GM18517 (cell line): ENCODE measurements at regions not wholly inside any gene's neighbourhood (a gene's known extent, or its start where the extent isn't known, plus 50 kb on each side); places are given as distances from the start of the nearest gene placed in this dataset.

Source experiments
- ATAC-seq: cut with Tn5 transposase; IDR thresholded peaks from one replicate; pipeline ENCODE4 v1.9.1; 2021; ENCODE audit warnings: mild to moderate bottlenecking, moderate library complexity; ENCODE audit not compliant: unreplicated experiment

DNA sequence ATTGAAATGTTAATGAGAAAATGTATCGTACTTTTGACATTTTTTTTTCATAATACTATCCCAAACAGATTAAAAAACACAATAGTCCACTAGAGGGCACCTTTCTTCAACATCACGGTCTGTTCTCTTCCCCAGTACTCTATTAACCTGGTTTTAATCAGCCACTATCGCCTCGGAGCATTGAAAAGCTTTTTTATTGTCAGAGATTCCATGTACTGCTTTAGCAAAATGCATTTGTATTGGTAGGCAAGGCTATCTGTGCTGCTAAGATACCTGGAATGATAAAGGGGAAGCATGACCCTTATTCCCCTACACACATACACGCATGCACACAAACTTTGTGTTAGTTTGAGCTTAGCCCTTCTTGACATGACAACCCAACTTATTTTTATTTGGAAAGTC, 160.1 kb upstream of the IL12A start:
- ATAC-seq = peak; percentile 46

DNA sequence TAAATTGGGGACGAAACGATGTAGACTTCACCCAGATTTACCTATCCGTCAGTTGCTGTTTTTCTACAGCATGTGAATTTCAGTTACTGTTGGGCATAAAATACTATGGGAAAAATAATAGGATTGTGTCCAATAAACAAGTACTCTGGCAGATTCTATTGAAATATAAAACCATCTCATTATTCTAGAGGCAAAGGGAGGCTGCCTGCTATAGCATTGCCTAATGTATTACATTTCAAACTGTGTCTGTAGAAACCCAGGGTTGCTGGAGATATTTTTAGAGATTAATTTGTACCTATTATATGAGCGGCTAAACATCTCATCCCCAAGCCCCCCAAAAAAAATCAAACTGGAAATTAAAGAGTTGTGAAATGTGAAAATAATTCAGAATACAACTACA, 159.6 kb upstream of the IL12A start:
- no peak for ATAC-seq

DNA sequence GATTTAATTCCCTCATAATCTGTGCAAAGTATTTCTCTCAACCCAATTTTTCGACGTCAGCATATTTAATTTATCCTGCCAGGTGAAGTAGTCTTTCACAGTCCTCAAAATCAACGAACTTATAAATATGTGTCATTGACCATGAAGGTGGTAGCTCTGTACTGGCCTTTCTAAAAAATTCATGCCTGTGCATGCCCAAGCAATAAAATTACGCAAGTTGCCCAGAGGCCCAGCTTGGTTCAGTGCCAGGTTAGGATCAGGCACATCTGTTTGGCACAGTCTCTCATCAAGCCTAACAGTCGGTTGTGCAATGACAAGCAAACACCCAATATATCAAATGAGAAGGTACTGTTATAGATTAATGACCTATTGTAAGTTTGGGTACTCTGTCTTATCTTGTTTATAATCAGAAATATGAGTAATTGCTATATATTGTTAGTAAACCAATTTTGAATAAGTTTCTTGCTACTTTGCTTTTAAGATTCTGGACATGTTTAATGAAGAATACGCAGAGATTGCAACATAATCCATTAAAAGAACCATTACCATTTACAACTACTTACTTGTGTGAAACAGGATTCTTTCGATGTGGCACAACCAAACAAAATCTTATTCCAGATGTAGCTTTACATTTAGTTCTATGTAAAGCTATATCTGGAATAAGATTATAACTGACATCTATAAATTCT, 159.0 kb upstream of the IL12A start:
- no peak for ATAC-seq

DNA sequence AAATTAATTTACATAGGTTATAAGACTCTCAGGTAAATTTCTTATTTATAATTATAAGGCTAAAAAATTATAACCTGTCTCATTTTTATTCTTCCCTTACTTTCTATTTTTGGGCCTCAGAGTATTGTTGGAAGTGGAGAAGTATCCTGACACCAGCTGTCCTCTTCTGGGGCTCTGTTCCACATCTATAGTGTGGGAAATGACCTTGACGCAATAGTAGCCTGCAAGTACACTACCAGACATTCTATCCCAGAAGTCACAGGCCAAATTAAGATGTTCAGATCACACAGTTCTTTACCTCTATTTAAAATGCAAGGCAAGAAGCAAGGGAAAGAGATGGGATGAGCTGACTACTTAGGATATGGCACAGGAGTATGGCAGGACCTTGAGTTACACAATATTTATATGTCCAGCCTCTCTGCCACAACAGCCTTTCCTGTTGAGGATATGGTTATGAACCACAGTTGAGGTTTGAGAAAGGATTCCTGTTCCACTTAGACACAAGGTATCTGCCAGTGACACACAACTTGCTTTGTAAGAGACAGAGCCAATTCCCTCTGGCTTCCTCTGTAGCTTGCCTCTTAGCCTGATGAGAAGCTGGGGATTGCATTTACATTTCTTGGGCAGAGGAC, 158.0 kb upstream of the IL12A start:
- ATAC-seq = no peak

DNA sequence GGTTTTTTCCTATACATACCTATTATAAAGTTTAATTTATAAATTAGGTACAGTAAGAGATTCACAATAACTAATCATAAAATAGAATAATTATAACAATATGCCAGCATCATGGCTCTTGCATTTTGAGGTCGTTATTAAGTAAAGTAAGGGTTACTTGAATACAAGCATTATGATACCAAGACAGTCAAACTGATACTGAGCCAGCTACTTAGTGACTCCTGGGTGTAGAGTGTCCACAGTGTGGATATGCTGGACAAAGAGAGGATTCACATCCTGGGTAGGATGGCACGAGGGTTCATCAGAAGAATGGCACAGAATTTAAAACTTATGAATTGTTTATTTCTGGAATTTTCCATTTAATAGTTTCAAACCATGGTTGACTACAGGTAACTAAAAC, 157.2 kb upstream of the IL12A start:
- peak; percentile 40 for ATAC-seq

DNA sequence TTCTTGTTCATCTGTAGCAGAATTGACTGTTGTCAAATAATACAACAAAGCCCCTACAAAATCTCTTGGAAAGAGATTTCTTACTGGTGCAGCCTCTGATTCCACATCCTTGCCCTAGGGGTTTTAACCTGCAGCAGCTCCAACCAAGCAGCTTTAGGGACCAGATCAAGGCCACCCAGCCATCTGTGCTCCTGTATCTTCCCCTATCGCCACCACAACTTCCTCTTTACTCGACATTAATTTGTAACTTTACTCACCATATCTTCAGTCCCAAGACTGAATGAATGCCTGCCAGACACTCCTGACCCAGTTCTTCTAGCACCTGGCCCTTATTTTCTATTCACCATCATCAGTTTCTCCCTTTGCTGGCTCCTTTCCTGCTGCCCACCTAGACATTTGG, 156.6 kb upstream of the IL12A start:
- ATAC-seq = peak; percentile 92

DNA sequence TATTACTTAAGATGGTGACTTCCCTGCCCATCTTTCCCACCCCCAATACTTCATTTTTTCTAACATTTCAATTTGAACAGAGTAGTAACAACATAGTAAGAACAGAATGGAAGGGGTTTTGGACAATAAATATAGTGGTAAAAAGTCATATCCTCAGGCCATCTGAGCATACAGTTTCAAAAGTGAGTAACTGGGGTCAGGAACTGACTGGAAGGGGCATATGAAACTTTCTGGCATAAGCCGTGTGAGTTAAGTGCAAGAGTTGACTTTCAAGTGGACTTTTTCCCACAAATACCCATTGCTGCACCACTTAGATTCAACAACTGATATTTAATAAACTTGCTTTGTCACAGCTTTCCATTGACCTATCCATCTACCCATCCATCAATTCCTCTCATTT, 153.5 kb upstream of the IL12A start:
- ATAC-seq = no peak

DNA sequence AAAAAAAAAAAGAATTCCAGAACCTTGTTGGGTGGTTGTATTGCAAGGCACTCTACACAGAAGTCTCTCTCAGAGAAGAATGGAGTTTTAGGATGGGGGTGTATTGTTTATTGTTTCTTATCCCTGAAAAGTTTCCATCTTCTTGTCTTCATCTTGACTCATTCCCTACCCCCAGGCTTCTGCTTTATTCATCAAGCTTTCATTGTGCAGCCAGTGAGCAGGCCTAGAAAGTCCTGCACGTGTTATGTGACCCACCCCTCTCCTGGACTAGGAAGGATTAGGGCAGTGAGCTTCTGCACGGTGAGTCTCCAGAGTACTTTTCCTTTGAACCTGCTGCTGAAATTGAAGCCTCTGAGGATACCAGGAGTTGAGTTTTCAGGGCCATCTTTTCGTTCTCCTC, 150.9 kb upstream of the IL12A start:
- no peak for ATAC-seq

DNA sequence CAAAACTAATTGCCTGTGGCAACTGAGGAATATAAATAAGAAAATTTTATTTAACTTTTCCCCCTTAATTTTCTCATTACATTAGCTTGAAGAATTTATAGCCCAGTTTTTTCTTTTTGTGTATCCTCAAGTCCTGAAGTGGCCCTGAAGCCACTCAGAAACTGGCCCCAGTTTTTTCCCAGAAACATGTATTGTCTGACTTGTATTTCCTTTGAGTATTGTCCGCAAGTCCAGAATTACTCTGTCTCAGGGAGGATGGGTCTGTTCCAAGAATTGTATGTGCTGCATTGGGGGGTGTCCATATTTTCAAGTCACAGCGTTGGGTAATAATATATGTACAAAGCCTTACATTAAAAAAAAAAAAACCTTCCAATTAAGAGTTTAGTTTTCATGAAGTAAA, 149.7 kb upstream of the IL12A start:
- ATAC-seq = no peak

DNA sequence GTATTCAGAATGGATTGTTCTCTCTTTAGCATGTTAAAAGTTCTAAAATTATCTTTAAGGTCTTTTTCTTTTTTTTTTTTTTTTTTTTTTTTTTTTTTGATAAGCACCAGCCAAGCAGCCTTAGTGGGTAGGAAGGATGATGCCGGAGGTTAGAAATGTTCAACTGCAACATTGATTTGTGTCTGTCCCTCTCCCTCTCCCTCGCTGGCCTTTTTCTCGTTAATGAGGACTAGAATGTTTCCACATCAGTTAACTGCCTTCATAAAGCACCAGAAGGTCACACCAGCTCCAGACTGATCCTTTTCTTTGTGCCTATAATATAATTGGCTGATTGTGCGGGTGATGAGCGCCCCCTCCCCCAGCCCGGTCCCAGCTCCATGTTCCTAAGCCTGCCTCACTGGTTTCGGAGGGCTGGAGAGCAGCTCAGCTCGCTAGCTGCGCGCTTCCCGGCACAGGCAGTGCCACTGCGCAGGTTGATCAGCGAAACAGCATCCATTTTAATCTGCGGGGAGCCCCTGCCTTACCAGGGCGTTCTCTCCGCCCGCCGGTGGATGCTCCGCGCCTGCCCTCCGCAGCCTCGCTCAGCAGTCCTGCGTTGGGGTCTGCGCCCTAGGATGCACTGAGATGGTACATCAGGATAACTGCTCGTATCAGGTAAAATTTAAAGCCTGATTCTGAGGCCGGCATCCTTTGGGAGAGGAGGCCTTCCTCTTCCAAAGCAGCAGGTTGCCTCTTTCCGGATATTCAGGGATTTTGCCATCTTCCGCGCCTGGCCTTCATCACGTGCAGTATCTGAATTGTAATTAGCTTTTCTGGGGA, 148.9 kb upstream of the IL12A start, which contains the start of gene SCHIP1:
SCHIP1 (plus strand) TSS at position 301 of the 819 bp plus-strand sequence.
- peak; percentile 55 for ATAC-seq

DNA sequence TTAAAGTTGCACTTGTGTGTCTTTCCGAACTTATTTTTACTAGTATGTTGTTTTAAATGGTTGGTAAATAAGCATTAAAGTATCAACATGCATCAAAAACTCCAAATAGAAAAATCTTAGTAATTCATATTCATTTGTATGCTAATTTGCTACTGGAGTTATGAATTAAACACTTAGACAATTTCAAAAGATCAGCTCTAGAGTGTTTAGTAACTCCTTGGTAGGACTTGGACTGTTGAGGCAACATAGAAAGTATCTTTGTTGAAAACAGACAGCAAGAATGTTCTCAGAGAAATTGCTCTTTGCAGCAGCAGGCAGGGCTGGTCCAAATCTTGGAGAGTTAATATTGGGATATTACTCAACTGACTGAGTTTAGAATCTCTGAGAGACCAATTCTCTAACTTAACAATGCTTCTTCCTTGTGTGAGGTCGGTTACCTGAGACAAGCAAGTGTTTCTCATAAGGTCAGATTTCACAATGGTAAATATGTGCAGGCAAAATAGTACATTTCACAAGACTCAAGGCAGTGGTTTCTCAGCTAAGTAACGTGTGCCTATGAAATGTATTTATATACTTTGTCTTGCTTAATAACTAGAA, 147.8 kb upstream of the IL12A start:
- ATAC-seq = no peak

DNA sequence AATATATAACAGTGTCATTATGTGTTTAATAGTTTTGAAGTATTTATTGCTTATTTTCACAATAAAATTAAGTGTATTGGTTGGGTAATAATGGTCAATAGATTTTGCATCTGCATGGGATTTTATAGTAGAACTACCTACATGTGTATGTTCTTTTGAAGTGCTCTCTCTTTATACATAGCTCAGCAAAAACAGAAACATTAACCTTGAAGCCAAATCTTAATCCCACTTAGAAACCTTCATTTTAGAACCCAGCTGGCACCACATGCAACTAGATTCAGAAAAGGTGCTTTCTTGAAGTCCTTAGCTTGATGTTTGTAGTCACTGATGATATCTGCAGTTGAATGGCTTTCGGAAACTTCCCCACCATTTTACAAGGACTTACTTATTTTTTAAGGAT, 146.9 kb upstream of the IL12A start:
- ATAC-seq = no peak

DNA sequence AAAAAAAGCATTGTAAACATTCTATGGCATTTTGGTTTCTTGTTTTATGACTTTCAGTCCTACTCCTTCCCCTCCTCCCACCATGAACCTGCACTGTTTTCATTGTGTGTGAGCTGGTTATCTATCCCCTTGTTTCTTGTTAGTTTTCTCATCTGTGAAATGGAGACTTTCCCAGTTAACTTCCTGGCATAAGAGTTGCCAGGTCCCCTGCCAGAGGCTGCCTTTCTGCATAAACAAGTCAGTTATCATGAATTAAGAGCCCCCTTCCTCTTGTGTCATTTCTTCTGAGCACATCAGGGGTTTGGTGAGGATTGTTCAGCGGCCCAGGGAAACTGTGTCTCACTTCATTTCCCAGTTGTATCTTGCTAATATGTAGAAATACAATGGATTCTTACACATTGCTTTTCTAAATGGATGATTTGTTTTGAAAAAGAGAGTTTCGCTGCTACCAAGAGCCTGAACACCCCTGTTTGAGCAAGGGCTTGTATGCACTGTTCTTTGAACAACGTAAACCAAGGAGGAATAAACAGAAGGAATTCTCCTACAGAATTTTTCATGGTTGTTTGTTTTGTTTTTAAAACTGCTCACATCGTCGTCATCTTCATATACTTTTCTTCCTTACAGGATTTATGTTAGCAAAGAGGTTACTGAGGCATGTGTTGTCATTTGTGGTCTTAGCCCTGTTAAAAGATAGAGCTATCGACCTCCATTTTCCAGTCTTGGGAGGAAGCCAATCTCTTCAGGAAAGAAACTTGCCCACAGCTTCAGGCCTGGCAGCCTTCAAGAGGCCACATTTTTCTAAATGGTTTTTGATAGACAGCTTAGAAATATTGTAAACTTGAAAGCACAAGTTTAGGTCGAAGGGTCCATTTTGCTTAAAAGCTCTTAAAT, 144.6 kb upstream of the IL12A start:
- ATAC-seq = no peak

DNA sequence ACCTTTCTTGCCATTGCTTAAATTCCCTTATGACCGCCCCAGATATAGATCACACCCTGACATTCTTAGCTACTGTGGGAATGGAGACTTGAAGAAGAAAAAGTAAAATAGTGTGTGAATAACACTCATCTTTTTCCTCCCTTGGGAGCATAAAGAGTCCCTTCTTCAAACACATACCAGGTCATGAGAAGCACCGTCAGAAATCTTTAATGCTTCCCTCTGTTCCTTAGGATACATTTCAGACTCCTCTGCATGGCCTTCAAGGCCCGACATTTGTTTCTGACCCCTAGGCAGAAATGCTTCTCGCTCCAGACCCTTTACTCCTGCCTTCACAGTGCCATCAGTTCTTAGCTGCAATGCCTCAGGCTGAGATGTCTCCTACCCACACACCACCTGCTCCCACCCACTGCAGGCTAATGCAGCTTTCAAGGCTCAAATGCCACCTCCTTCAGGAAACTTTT, 143.8 kb upstream of the IL12A start:
- ATAC-seq = no peak

DNA sequence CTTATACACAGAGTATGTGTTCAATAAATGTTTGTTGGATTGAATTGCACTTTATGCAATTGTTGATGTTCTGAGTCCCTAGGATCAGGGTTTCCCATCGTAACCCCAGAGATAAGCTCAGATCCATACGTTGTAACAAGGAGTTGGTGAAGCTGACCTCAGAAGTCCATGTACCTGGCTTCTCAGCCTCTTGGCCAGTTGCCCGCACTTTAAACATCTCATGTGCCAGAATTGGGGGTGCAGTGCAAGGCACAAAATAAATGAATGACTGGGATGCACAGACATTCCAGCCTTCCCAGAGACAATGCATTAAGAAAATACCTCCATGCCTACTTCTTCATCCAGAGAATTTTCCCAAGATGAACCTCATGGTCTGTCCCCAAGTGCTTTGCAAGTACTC, 142.9 kb upstream of the IL12A start:
- ATAC-seq = no peak

DNA sequence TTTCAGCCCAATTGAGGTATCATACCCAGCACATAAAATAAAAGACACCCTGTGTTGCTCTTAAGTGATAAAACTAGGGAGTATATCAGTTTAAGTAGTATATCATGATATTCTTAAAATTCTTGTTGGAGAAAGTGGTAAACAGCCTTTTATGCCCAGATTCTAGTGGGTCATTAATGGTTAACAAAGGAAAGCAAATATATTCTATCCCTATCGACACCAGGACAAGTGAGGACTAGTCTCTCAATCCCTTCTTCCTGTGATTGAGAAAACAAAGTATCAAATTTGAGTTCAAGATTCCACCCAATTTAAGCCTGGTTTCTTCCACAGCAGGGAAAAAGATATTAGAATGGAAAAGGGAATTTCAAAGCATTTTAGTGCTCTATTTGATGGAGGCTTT, 142.4 kb upstream of the IL12A start:
- no peak for ATAC-seq

DNA sequence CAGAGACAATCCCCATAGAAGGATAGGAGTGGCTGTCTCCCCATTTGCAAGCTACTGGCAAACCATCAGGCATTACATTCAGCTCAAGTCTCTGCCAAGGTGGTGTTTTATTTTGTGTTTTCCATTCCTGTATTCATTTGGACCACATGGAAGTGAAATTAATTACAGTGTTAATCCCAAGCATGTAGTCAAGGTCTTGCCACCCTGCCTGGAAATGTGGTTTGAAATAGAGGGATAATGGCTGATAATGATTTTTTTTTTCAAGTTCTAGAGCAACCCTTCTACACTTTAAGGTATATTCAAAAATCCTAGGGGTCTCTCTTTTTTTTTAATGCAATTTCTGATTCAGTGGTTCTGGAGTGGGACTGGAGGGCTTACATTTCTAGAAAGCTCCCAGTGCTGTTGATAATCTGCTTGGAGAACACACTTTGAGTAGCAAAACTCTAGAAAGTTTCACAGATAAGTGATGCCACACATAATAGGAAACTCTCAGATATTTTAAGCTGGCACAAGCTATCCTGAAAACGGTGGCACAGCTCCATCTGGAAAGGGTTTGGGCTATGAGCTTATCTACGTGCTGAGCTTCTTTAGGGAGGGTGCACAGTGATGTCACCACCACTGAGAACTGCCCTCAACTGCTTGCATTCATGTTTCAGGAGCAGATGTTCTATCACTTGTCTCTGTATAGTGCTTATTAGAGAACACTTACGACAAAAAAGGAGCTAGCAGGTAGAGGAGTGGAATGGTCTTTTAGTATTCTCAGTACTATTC, 140.1 kb upstream of the IL12A start:
- no peak for ATAC-seq

DNA sequence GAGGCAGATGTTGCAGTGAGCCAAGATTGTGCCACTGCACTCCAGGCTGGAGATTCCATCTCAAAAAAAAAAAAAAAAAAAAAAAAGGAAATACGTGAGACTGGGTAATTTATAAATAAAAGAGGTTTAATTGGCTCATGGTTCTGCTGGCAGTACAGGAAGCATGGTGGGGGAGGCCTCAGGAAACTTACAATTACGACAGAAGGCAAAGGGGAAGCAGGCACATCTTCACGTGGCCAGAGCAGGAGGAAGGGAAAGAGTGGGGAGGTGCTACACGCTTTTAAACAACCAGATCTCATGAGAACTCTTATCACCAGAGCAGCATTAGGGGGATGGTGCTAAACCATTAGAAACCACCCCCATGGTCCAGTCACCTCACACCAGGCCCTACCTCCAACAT, 138.2 kb upstream of the IL12A start:
- no peak for ATAC-seq

DNA sequence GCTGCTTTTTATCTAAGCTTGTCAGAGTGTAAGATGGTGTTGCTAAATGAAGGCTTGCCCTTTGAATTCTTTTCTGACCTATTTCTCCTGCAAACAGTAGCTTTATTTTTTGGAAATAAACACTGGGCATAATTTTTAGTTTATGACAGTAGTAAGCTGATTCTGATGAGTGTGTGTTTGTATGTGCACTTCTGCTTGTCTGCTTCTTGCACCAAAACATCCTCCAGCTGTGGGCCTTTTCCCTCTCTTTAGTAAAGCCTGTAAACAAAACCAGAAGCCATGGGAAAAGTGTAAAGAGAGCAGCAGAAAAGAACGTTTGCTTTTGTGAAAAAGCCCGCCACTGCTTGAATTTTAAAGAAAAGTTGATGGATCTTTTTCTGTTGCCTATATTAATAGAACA, 136.4 kb upstream of the IL12A start:
- no peak for ATAC-seq
